Ovary (tissue), 7 donors: ENCODE measurements at regions not wholly inside any gene's neighbourhood (a gene's known extent, or its start where the extent isn't known, plus 50 kb on each side); places are given as distances from the start of the nearest gene placed in this dataset.

Experiments used
- DNase-seq, 5 donors: peaks; one replicate each; pipeline ENCODE4 v3.0.0-alpha.2; 2019 to 2020
- H3K27ac ChIP-seq, 2 donors: fragments of 200-600 bp; one replicate each; pipeline versions ENCODE4 v1.5.1 to v1.8.0; 2019 to 2022
- H3K27me3 ChIP-seq: fragments of 200-600 bp; one replicate; pipeline ENCODE4 v1.8.0; 2022
- H3K36me3 ChIP-seq: fragments of 200-600 bp; sonication (generic); one replicate; pipeline ENCODE4 v1.5.1; 2019
- H3K4me1 ChIP-seq: one replicate; pipeline ENCODE4 v1.8.1; 2013; ENCODE audit warnings: mild to moderate bottlenecking, moderate library complexity; ENCODE audit not compliant: insufficient read depth
- H3K4me3 ChIP-seq: fragments of 200-600 bp; sonication (generic); one replicate; pipeline ENCODE4 v1.5.1; 2017
- H3K9me3 ChIP-seq, 2 donors: fragments of 200-600 bp in 1 of 2; sonication (generic) in 1 of 2; one replicate each; pipeline versions ENCODE4 v1.5.1 to v1.8.1; 2013 to 2019; ENCODE audit warnings: mild to moderate bottlenecking in 1 of 2, moderate library complexity in 1 of 2
- CTCF ChIP-seq, 3 donors: fragments of 450-650 bp in 2 of 3; fragments of 200-600 bp in 1 of 3; IDR thresholded peaks; one replicate each; pipeline versions ENCODE4 v1.5.1 to v1.8.0; 2016 to 2022; ENCODE audit warnings: antibody characterized with exemption in 3 of 3, mild to moderate bottlenecking in 1 of 3
- EP300 ChIP-seq: sonication (generic); formaldehyde crosslinking; IDR thresholded peaks from one replicate; pipeline ENCODE4 v1.6.1; 2017; ENCODE audit warnings: antibody characterized with exemption
- POLR2A ChIP-seq: fragments of 450-650 bp; IDR thresholded peaks from one replicate; pipeline ENCODE4 v1.6.1; 2017; ENCODE audit warnings: antibody characterized with exemption, mild to moderate bottlenecking, moderate library complexity
- WGBS, 3 donors: extraction: QIAGEN DNeasy Blood & Tissue Kit in 1 of 3; methylation state at CpG; one replicate each; pipeline versions ENCODE4 v1.1.5 to v1.1.7; 2013 to 2017; 5-methylcytosine and 5-hydroxymethylcytosine counted together
- intact Hi-C, 4 donors: fragments of 100-400 bp; cut with DNase I; formaldehyde crosslinking; loops; one replicate each; pipeline versions ENCODE4 v1.11.0 to v1.15.1; 2022 to 2023
- donor health status: DM: no; HTN: no; CAD: no; lungs with moderate emphysema.
- donor health status: DM: no; HTN: no; CAD: no.
- donor health status: Bipolar disorder and iron deficiency.
- donor health status: DM: no; HTN: no; CAD: no.
- donor health status: DM: yes; HTN: yes; CAD: no.

- DNase-seq = no peak
- Histone ChIP-seq H3K4me3 (no peak overlapping the region), H3K27me3 (no peaks in the 10 kb centered on the region), H3K9me3 (no peaks in the 10 kb centered on the region), H3K36me3 (no peaks in the 10 kb centered on the region), H3K4me1 (peaks cover 7% of the 10 kb centered on the region), H3K27ac (no peak overlapping the region)
- intact Hi-C loops = no loop called here
- TF ChIP-seq POLR2A (no peak), EP300 (no peak), CTCF (IDR thresholded peaks at IDR 0.05) (no peak)
- WGBS, 3 donors = 71 to 85% (median 79%) methylated on average over 6 of the region's 6 CpGs
Observed at GRCh38 chr6:40914005-40914404, 125.0 kb downstream of the UNC5CL start.

- H3K27ac ChIP-seq = no peak overlapping the region
- H3K27me3 ChIP-seq = no peaks in the 10 kb centered on the region
- intact Hi-C loops = no loop called here
- TF ChIP-seq EP300 = no peak
- TF ChIP-seq CTCF (IDR thresholded peaks at IDR 0.05) = peak in 1 of 3 donors; percentile 24
- peak in 4 of 5 donors; percentile 26 to 47 (median 42) for DNase-seq
- no peak overlapping the region for H3K4me3 ChIP-seq
- peaks cover 9% of the 10 kb centered on the region for H3K4me1 ChIP-seq
- WGBS, 3 donors = 63 to 69% (median 63%) methylated on average over 9 of the region's 9 CpGs
- H3K36me3 ChIP-seq = no peaks in the 10 kb centered on the region
- no peaks in the 10 kb centered on the region for H3K9me3 ChIP-seq
Observed at GRCh38 chr6:40912158-40912946, 126.7 kb downstream of the UNC5CL start.

GRCh38 chr6:40910260-40910893 lies 128.6 kb downstream of the UNC5CL start:
- intact Hi-C loops = no loop called here
- 95 to 98% (median 97%) methylated on average over 2 of the region's 2 CpGs for WGBS, 3 donors
- Histone ChIP-seq H3K9me3 (no peaks in the 10 kb centered on the region), H3K27ac (no peak overlapping the region), H3K4me3 (no peak overlapping the region), H3K36me3 (no peaks in the 10 kb centered on the region), H3K4me1 (peaks cover 5% of the 10 kb centered on the region), H3K27me3 (no peaks in the 10 kb centered on the region)
- TF ChIP-seq CTCF (IDR thresholded peaks at IDR 0.05) (no peak), POLR2A (no peak), EP300 (no peak)
- no peak for DNase-seq

- Histone ChIP-seq H3K4me1 (peaks cover 5% of the 10 kb centered on the region), H3K36me3 (no peaks in the 10 kb centered on the region), H3K27me3 (no peaks in the 10 kb centered on the region), H3K9me3 (no peaks in the 10 kb centered on the region), H3K4me3 (no peak overlapping the region), H3K27ac (no peak overlapping the region)
- intact Hi-C loops = no loop called here
- DNase-seq = no peak
- TF ChIP-seq CTCF (IDR thresholded peaks at IDR 0.05) = no peak
- TF ChIP-seq EP300 = no peak
- no peak for TF ChIP-seq POLR2A
- WGBS, 3 donors = 83 to 91% (median 90%) methylated on average over 1 of the region's 1 CpG
Observed at GRCh38 chr6:40909811-40910210, 129.2 kb downstream of the UNC5CL start.
